ENCODE measurements at regions not wholly inside any gene's neighbourhood (a gene's known extent, or its start where the extent isn't known, plus 50 kb on each side); places are given as distances from the start of the nearest gene placed in this dataset.

DNA sequence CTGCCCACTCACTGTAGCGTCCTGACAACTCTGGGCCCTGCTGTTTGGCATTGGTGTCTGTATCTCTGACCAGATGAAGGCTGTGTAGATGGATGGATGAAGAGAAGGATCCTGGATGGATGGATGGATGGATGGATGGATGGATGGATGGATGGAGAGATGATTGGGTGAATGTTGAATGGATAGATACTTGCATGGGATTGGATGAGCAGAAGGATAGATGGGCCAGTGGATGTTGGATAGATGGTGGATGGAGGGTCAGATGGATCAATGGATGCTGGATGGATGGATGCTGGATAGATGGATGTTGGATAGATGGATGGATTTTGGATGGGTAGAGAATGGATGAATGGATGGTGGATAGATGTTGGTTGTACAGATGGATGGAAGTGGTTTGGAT lies 179.6 kb upstream of the GSE1 start:
- TF ChIP-seq CTCF (IDR thresholded peaks at IDR 0.05) (no peak), POLR2A (IDR thresholded peaks at IDR 0.05) (no peak)
